ENCODE measurements at regions not wholly inside any gene's neighbourhood (a gene's known extent, or its start where the extent isn't known, plus 50 kb on each side); places are given as distances from the start of the nearest gene placed in this dataset.

- TF ChIP-seq, protein P1, sequence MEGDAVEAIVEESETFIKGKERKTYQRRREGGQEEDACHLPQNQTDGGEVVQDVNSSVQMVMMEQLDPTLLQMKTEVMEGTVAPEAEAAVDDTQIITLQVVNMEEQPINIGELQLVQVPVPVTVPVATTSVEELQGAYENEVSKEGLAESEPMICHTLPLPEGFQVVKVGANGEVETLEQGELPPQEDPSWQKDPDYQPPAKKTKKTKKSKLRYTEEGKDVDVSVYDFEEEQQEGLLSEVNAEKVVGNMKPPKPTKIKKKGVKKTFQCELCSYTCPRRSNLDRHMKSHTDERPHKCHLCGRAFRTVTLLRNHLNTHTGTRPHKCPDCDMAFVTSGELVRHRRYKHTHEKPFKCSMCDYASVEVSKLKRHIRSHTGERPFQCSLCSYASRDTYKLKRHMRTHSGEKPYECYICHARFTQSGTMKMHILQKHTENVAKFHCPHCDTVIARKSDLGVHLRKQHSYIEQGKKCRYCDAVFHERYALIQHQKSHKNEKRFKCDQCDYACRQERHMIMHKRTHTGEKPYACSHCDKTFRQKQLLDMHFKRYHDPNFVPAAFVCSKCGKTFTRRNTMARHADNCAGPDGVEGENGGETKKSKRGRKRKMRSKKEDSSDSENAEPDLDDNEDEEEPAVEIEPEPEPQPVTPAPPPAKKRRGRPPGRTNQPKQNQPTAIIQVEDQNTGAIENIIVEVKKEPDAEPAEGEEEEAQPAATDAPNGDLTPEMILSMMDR (IDR thresholded peaks at IDR 0.05) = no peak
- TF ChIP-seq POLR2A (IDR thresholded peaks at IDR 0.05) (no peak), EP300 (IDR thresholded peaks at IDR 0.05) (no peak), POLR2AphosphoS5 (IDR thresholded peaks at IDR 0.05) (no peak)
These were observed 117.3 kb downstream of the ARL6IP6 start for GRCh38 chr2:152835674-152836073.
